Immature natural killer cell (primary cell): ENCODE measurements at regions not wholly inside any gene's neighbourhood (a gene's known extent, or its start where the extent isn't known, plus 50 kb on each side); places are given as distances from the start of the nearest gene placed in this dataset.
"Not testable (repeated sequence)": the region's sequence is repeated elsewhere in the genome, so short reads cannot be mapped to it uniquely, and the experiment has no call there.

Experiments
- DNase-seq, 3 donors: peaks; one replicate each; pipeline ENCODE4 v3.0.0; 2022; ENCODE audit warnings: mixed read lengths in 1 of 3
- H3K27ac Mint-ChIP-seq, 6 donors: one replicate each; pipeline ENCODE4 v1.8.0; 2020; ENCODE audit warnings: mixed read lengths in 6 of 6, mild to moderate bottlenecking in 5 of 6, inconsistent platforms in 4 of 6, moderate library complexity in 3 of 6
- H3K27me3 Mint-ChIP-seq, 3 donors: one replicate each; pipeline ENCODE4 v1.8.0; 2020 to 2021; ENCODE audit warnings: low read depth in 3 of 3, mild to moderate bottlenecking in 3 of 3, mixed read lengths in 3 of 3, moderate library complexity in 3 of 3, inconsistent platforms in 1 of 3
- H3K36me3 Mint-ChIP-seq, 3 donors: one replicate each; pipeline ENCODE4 v1.8.0; 2020; ENCODE audit warnings: mixed read lengths in 3 of 3, inconsistent platforms in 2 of 3, mild to moderate bottlenecking in 2 of 3
- H3K4me1 Mint-ChIP-seq, 2 donors: one replicate each; pipeline ENCODE4 v1.8.0; 2020; ENCODE audit warnings: inconsistent platforms in 2 of 2, mild to moderate bottlenecking in 2 of 2, mixed read lengths in 2 of 2, moderate library complexity in 1 of 2
- H3K4me3 Mint-ChIP-seq, 5 donors: one replicate each; pipeline ENCODE4 v1.8.0; 2020; ENCODE audit warnings: mild to moderate bottlenecking in 5 of 5, mixed read lengths in 5 of 5, inconsistent platforms in 3 of 5, moderate library complexity in 3 of 5
- H3K9me3 Mint-ChIP-seq, 6 donors: one replicate each; pipeline ENCODE4 v1.8.0; 2020; ENCODE audit warnings: mild to moderate bottlenecking in 6 of 6, mixed read lengths in 6 of 6, inconsistent platforms in 4 of 6, moderate library complexity in 3 of 6

DNA sequence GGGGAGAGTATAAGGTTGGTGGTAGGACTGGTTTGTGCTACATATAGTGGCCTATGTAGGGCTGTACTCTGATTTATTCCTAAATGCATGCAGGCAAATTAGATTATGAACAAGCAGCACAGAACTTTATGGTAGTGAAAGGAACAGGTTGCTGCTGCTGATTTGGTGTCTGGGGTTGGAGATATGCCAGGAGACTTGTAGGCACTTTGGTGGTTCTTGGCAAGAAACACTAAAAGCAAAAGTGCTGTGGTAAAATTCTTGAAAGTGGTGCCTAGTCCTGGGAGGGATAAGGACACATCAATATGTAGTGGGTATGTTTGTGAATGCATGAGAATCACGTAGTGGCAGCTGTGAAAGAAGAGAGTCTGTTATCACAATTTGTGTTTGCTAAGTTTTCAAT lies 2126.0 kb downstream of the TP53TG3F start:
- peaks cover 16 to 58% (median 44%) of the 10 kb centered on the region in 6 donors for H3K9me3 Mint-ChIP-seq
- DNase-seq = no peak

DNA sequence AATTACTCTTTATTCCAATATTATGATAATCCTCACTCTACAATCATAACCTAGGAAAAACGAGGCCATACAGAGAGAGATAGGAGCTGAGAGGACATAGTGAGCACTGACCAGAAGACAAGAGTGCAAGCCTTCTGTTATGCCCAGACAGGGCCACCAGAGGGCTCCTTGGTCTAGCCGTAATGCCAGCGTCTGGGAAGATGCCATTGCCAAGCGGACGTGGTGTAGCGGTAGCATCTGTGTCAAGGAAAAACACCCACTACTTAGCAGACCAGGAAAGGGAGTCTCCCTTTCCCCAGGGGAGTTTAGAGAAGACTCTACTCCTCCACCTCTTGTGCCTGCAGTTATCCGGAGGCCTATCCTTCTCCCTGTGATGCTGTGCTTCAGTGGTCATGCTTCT lies 2131.5 kb downstream of the TP53TG3F start:
- not testable (repeated sequence) for DNase-seq, H3K27me3 Mint-ChIP-seq, H3K36me3 Mint-ChIP-seq, H3K4me3 Mint-ChIP-seq, H3K27ac Mint-ChIP-seq, H3K4me1 Mint-ChIP-seq
- H3K9me3 Mint-ChIP-seq = peaks cover 9 to 45% (median 41%) of the 10 kb centered on the region in 6 donors

More for the DNA sequence above, 2126.0 kb downstream of the TP53TG3F start:
- Mint-ChIP-seq H3K4me3 (no peak overlapping the region), H3K4me1 (no peaks in the 10 kb centered on the region), H3K36me3 (no peaks in the 10 kb centered on the region), H3K27me3 (no peaks in the 10 kb centered on the region), H3K27ac (no peak overlapping the region)

DNA sequence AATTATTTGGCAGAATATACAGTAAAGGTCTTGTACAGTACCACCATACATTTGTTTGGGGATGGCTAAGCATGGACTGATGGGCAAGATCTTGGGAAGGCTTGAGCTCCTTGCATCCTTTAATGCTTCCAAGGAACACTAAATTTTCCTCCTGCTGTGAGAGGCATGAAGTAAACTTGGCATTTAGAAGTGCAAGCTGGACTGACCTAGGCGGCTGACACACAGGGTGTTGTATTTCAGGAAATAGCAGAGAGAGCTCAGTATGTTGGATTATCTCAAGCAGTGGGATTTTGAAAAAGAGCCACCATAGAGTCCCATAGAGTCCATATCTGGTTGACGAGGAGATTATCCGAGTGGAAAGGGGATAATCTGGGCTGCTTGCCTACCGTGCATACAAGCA lies 2137.1 kb downstream of the TP53TG3F start:
- Mint-ChIP-seq H3K27me3 (peaks cover 0 to 5% (median 3%) of the 10 kb centered on the region in 3 donors), H3K27ac (no peak overlapping the region), H3K9me3 (peaks cover 13 to 54% (median 43%) of the 10 kb centered on the region in 6 donors), H3K4me1 (no peaks in the 10 kb centered on the region), H3K36me3 (peaks cover 0 to 11% (median 0%) of the 10 kb centered on the region in 3 donors), H3K4me3 (no peak overlapping the region)
- DNase-seq = no peak

DNA sequence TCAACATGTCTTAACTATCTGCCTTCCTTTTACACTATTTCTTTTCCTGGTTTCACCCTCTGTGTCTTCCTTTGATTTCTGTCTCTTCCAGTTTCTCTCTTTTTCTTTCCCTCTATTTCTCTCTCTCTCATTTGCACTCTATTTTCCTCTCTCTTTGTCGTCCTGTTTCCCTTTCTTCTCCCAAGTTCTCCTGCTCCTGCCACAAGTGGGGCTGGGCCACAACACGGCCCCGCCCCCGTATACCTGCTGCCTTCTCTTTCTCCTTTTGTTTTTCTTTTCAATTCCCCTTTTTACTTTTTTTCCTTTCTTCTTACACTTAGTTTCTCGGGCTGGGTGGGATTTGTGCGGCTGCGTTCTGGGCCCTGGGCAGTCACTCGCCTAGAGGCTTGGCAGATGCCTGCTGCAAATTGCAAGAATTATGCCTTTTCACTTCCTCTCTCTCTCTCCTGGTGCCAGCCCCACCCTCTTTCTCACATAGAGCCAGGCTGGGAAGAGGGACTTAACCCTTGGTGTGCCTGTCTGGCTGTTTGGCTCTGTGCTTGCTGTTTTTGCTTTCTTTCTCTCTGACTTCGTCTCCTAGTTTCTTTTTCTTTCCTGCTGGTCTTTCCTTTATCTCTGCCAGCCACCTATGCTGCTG lies 2139.4 kb downstream of the TP53TG3F start:
- peaks cover 0 to 6% (median 0%) of the 10 kb centered on the region in 3 donors for H3K36me3 Mint-ChIP-seq
- no peaks in the 10 kb centered on the region for H3K4me1 Mint-ChIP-seq
- peak overlapping the region in 2 of 5 donors; percentile 24 to 30 for H3K4me3 Mint-ChIP-seq
- DNase-seq = no peak
- H3K27me3 Mint-ChIP-seq = peaks cover 0 to 5% (median 2%) of the 10 kb centered on the region in 3 donors
- H3K9me3 Mint-ChIP-seq = peaks cover 13 to 53% (median 38%) of the 10 kb centered on the region in 6 donors
- no peak overlapping the region for H3K27ac Mint-ChIP-seq

DNA sequence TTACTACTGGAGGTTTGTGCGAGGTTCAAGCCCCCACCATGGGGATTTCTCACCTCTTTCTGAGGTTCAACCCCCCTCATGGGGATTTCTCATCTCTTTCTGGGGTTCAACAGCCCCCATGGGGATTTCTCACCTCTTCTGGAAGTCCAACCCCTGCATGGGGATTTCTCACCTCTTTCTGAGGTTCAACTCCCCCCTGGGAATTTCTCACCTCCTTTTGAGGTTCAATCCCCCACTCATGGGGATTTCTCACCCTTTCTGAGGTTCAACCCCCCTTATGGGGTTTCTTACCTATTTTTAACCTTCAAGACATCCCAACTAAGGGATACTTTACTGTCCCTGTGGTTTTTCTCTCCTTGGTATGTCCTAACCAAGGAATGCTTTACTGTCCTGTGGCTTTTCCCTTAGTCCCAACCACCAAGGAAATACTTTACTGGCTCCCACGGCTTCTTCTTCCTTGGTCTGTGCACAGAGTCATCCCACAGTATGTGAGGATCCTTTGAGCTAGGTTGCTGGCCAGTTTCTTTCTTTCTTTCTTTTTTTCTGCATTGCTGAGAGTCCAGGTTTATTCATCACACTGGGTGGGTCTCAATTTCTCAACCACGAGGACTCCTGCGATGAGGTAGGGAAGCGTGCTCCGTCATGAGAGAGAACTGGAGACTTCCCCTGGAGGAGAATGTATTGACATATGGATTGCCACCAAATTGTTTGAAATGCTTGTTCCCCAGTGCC lies 2140.2 kb downstream of the TP53TG3F start:
- no peak overlapping the region for H3K27ac Mint-ChIP-seq
- H3K9me3 Mint-ChIP-seq = peaks cover 11 to 51% (median 35%) of the 10 kb centered on the region in 6 donors
- DNase-seq = no peak
- peaks cover 0 to 5% (median 1%) of the 10 kb centered on the region in 3 donors for H3K27me3 Mint-ChIP-seq
- H3K4me1 Mint-ChIP-seq = no peaks in the 10 kb centered on the region
- H3K4me3 Mint-ChIP-seq = peak overlapping the region in 1 of 5 donors; percentile 43
- peaks cover 0 to 5% (median 0%) of the 10 kb centered on the region in 3 donors for H3K36me3 Mint-ChIP-seq

DNA sequence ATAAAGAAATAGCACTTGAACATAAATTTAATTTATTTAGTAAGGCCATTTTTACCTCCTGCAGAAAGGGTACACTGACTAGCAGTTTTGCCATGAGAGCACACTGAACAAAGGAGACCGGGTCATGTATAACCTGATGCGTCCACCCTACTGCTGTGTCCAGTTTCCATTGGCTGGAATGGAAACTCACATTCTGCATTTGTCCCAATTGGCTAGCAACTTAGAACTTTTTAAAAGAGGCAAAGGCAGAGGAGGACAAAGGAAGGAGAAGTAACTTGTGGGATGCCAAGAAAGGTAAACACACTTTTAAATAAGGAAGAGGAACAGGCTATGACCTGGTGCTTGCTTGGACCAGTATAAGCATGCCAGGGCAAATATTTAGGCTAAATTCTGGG lies 2140.7 kb downstream of the TP53TG3F start:
- peak overlapping the region in 1 of 5 donors; percentile 10 for H3K4me3 Mint-ChIP-seq
- H3K27me3 Mint-ChIP-seq, H3K27ac Mint-ChIP-seq, H3K4me1 Mint-ChIP-seq, DNase-seq, H3K36me3 Mint-ChIP-seq: not testable (repeated sequence)
- peaks cover 12 to 48% (median 32%) of the 10 kb centered on the region in 6 donors for H3K9me3 Mint-ChIP-seq

- Mint-ChIP-seq H3K4me1 (no peaks in the 10 kb centered on the region), H3K36me3 (peaks cover 0 to 5% (median 0%) of the 10 kb centered on the region in 3 donors), H3K27ac (no peak overlapping the region), H3K27me3 (peaks cover 0 to 8% (median 1%) of the 10 kb centered on the region in 3 donors), H3K9me3 (peaks cover 12 to 41% (median 32%) of the 10 kb centered on the region in 6 donors), H3K4me3 (no peak overlapping the region)
- no peak for DNase-seq
Measured at GRCh38 chr16:35602116-35602515, 2142.7 kb downstream of the TP53TG3F start.

GRCh38 chr16:35603371-35603770 lies 2144.0 kb downstream of the TP53TG3F start:
- H3K9me3 Mint-ChIP-seq = peaks cover 12 to 33% (median 27%) of the 10 kb centered on the region in 6 donors
- not testable (repeated sequence) for H3K27me3 Mint-ChIP-seq, H3K36me3 Mint-ChIP-seq, H3K27ac Mint-ChIP-seq, DNase-seq, H3K4me3 Mint-ChIP-seq, H3K4me1 Mint-ChIP-seq

GRCh38 chr16:35605921-35606320 lies 2146.5 kb downstream of the TP53TG3F start:
- Mint-ChIP-seq H3K27me3 (peaks cover 0 to 3% (median 0%) of the 10 kb centered on the region in 3 donors), H3K4me3 (no peak overlapping the region), H3K36me3 (no peaks in the 10 kb centered on the region), H3K4me1 (no peaks in the 10 kb centered on the region), H3K27ac (no peak overlapping the region), H3K9me3 (peaks cover 2 to 21% (median 13%) of the 10 kb centered on the region in 6 donors)
- no peak for DNase-seq

DNA sequence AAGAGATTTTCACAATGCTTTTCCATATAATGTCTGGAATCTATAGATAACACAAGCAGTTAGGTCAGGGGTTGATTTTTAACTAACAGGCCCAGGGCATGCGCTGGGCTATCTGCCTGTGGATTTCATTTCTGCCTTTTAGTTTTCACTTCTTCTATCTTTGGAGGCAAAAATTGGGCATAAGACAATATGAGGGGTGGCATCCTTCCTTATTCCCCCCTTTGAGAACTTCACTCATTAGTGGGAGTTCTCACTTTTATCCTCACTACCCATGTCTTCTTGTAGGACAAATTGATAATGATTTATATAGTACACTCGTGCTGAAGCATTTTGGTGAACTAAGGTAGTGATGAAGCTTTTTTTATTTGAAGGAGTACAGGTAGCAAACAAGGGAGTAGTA lies 2155.5 kb downstream of the TP53TG3F start:
- H3K4me3 Mint-ChIP-seq, H3K36me3 Mint-ChIP-seq, DNase-seq, H3K4me1 Mint-ChIP-seq, H3K27me3 Mint-ChIP-seq, H3K27ac Mint-ChIP-seq: not testable (repeated sequence)
- H3K9me3 Mint-ChIP-seq = peaks cover 16 to 44% (median 37%) of the 10 kb centered on the region in 6 donors

DNA sequence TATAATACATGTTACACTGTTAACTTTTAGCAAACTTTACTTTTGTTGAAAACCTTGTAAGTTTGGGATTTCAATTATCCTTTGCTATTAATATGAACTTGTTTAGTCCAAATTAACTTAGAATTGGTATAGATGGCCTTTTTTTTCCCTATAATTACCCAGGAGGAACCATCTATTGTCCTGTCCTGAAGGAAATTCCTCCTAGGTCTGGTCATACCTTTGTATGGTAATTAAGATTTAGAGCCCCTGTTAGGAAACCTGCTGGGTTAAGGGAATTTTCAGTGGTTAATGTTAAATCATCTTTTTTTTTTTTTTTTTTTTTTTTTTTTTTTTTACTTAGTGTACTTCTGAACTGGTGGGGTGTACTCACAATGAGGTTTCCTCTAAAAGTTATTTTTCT lies 2159.8 kb downstream of the TP53TG3F start:
- H3K36me3 Mint-ChIP-seq, H3K27ac Mint-ChIP-seq, H3K27me3 Mint-ChIP-seq, H3K4me3 Mint-ChIP-seq, DNase-seq, H3K4me1 Mint-ChIP-seq: not testable (repeated sequence)
- H3K9me3 Mint-ChIP-seq = peaks cover 25 to 65% (median 51%) of the 10 kb centered on the region in 6 donors

- H3K27ac Mint-ChIP-seq = no peak overlapping the region
- DNase-seq = no peak
- no peak overlapping the region for H3K4me3 Mint-ChIP-seq
- peaks cover 10 to 53% (median 35%) of the 10 kb centered on the region in 6 donors for H3K9me3 Mint-ChIP-seq
- no peaks in the 10 kb centered on the region for H3K36me3 Mint-ChIP-seq
- peaks cover 0 to 3% (median 0%) of the 10 kb centered on the region in 3 donors for H3K27me3 Mint-ChIP-seq
- no peaks in the 10 kb centered on the region for H3K4me1 Mint-ChIP-seq
Measured at GRCh38 chr16:35626041-35626440, 2166.6 kb downstream of the TP53TG3F start.

- Mint-ChIP-seq H3K9me3 (peaks cover 9 to 60% (median 37%) of the 10 kb centered on the region in 6 donors), H3K4me3 (no peak overlapping the region), H3K36me3 (peaks cover 0 to 3% (median 0%) of the 10 kb centered on the region in 3 donors)
Measured at GRCh38 chr16:35628976-35629375, 2169.6 kb downstream of the TP53TG3F start.

GRCh38 chr16:35631261-35631945 lies 2172.0 kb downstream of the TP53TG3F start:
- H3K27me3 Mint-ChIP-seq = peaks cover 0 to 3% (median 0%) of the 10 kb centered on the region in 3 donors
- H3K36me3 Mint-ChIP-seq = peaks cover 0 to 3% (median 0%) of the 10 kb centered on the region in 3 donors
- peaks cover 9 to 61% (median 40%) of the 10 kb centered on the region in 6 donors for H3K9me3 Mint-ChIP-seq
- no peak overlapping the region for H3K27ac Mint-ChIP-seq
- DNase-seq = no peak
- no peaks in the 10 kb centered on the region for H3K4me1 Mint-ChIP-seq
- no peak overlapping the region for H3K4me3 Mint-ChIP-seq

More at GRCh38 chr16:35628976-35629375, 2169.6 kb downstream of the TP53TG3F start:
- DNase-seq = no peak
- H3K27me3 Mint-ChIP-seq = peaks cover 0 to 3% (median 0%) of the 10 kb centered on the region in 3 donors
- H3K4me1 Mint-ChIP-seq = no peaks in the 10 kb centered on the region
- no peak overlapping the region for H3K27ac Mint-ChIP-seq
